H1 (cell line): ENCODE measurements at regions not wholly inside any gene's neighbourhood (a gene's known extent, or its start where the extent isn't known, plus 50 kb on each side); places are given as distances from the start of the nearest gene placed in this dataset.
A peak's percentile ranks its signal among the peaks of the same experiment; 100 is the strongest.

ENCODE experiments used
- CTCF ChIA-PET: fragments of 300-600 bp; sonication (Branson Sonifier 250); formaldehyde crosslinking; loops from one replicate; lab custom pipeline; 2021; ENCODE audit not compliant: partially characterized antibody; lab: Charles Lee
- POLR2A ChIA-PET: fragments of 300-600 bp; sonication (Branson Sonifier 250); formaldehyde crosslinking; loops from one replicate; lab custom pipeline; 2021; ENCODE audit warnings: inconsistent platforms; ENCODE audit not compliant: partially characterized antibody; lab: Charles Lee
- DNase-seq, 2 experiments: peaks; one replicate each; pipeline versions ENCODE4 v3.0.0 to v3.0.0-alpha.2; 2010 to 2022; ENCODE audit warnings: low spot score in 2 of 2, low read depth in 1 of 2, mixed read lengths in 1 of 2
- FAIRE-seq: peaks from 2 replicates; lab custom pipeline; 2011; peaks lifted over from hg19 to GRCh38; lab: Jason Lieb, UNC
- H2AFZ ChIP-seq: 2 replicates; pipeline ENCODE4 v1.8.1; 2012; ENCODE audit warnings: low read length, inconsistent platforms
- H2AK5ac ChIP-seq: 2 replicates; pipeline ENCODE4 v1.6.1; 2013; ENCODE audit warnings: low read depth, low read length
- H2BK120ac ChIP-seq: replicated peaks from 2 replicates; pipeline ENCODE3; 2013; ENCODE audit warnings: low read depth, low read length, inconsistent platforms
- H2BK12ac ChIP-seq: 2 replicates; pipeline ENCODE4 v1.6.1; 2013; ENCODE audit warnings: low read depth, low read length
- H2BK15ac ChIP-seq: 2 replicates; pipeline ENCODE4 v1.6.1; 2013; ENCODE audit warnings: low read length
- H2BK20ac ChIP-seq: 2 replicates; pipeline ENCODE4 v1.6.1; 2013; ENCODE audit warnings: low read length
- H2BK5ac ChIP-seq: 2 replicates; pipeline ENCODE4 v1.6.1; 2013; ENCODE audit warnings: low read depth, low read length
- H3K14ac ChIP-seq: 2 replicates; pipeline ENCODE4 v1.6.1; 2013; ENCODE audit warnings: inconsistent platforms; ENCODE audit not compliant: insufficient read length
- H3K18ac ChIP-seq: 2 replicates; pipeline ENCODE4 v1.6.1; 2013; ENCODE audit warnings: low read length; ENCODE audit errors: extremely low read depth
- H3K23ac ChIP-seq: 2 replicates; pipeline ENCODE4 v1.6.1; 2013; ENCODE audit warnings: inconsistent platforms; ENCODE audit not compliant: insufficient read length
- H3K23me2 ChIP-seq: 2 replicates; pipeline ENCODE4 v1.6.1; 2013; ENCODE audit warnings: low read depth, low read length
- H3K27ac ChIP-seq: 2 replicates; pipeline ENCODE4 v1.6.1; 2011; ENCODE audit warnings: low read depth, low read length, inconsistent platforms
- H3K27me3 ChIP-seq, 4 experiments: replicated peaks in 1 of 4; 1 replicate in 1 of 4; 2 replicates in 3 of 4; pipeline versions ENCODE4 v1.6.1 to v1.8.1; 2011 to 2013; ENCODE audit warnings: low read length in 3 of 4, mild to moderate bottlenecking in 3 of 4, inconsistent platforms in 2 of 4, mixed read lengths in 2 of 4, moderate library complexity in 1 of 4; ENCODE audit not compliant: control insufficient read depth in 3 of 4, insufficient read depth in 3 of 4; ENCODE audit errors: extremely low read depth in 1 of 4
- H3K36me3 ChIP-seq, 4 experiments: 2 replicates each; pipeline versions ENCODE4 v1.6.1 to v1.8.1; 2011 to 2013; ENCODE audit warnings: mild to moderate bottlenecking in 4 of 4, low read length in 3 of 4, moderate library complexity in 2 of 4, control low read depth in 1 of 4, inconsistent platforms in 1 of 4; ENCODE audit not compliant: insufficient read depth in 4 of 4, control insufficient read depth in 2 of 4
- H3K4ac ChIP-seq: replicated peaks from 2 replicates; pipeline ENCODE3; 2013; ENCODE audit warnings: low read length, low read depth, mixed read lengths, inconsistent platforms; ENCODE audit not compliant: insufficient read length
- H3K4me1 ChIP-seq, 4 experiments: replicated peaks in 1 of 4; 1 replicate in 1 of 4; 2 replicates in 3 of 4; pipeline versions ENCODE4 v1.6.1 to v1.8.1; 2011 to 2013; ENCODE audit warnings: low read length in 3 of 4, inconsistent platforms in 2 of 4, mixed read lengths in 1 of 4; ENCODE audit not compliant: insufficient read depth in 4 of 4, control insufficient read depth in 3 of 4
- H3K4me2 ChIP-seq, 2 experiments: 2 replicates each; pipeline versions ENCODE4 v1.6.1 to v1.8.1; 2011 to 2013; ENCODE audit warnings: low read depth in 2 of 2, low read length in 2 of 2, control low read depth in 1 of 2, inconsistent platforms in 1 of 2, mild to moderate bottlenecking in 1 of 2; ENCODE audit not compliant: insufficient read depth in 1 of 2
- H3K4me3 ChIP-seq, 4 experiments: fragments of 200-600, 300-600 bp in 1 of 4; sonication (generic), shearing (Covaris generic), sonication (Bioruptor Twin) in 1 of 4; 2 replicates each; pipeline versions ENCODE4 v1.5.1 to v1.8.1; 2011 to 2016; ENCODE audit warnings: low read length in 4 of 4, low read depth in 3 of 4, control low read depth in 2 of 4, inconsistent platforms in 2 of 4, mild to moderate bottlenecking in 2 of 4, mixed read lengths in 1 of 4, moderate library complexity in 1 of 4; ENCODE audit not compliant: insufficient read depth in 2 of 4; ENCODE audit errors: extremely low read depth in 1 of 4
- H3K56ac ChIP-seq: replicated peaks from 2 replicates; pipeline ENCODE3; 2013; ENCODE audit warnings: low read depth, mild to moderate bottlenecking, mixed read lengths, low read length, inconsistent platforms; ENCODE audit not compliant: insufficient read length
- H3K79me1 ChIP-seq: 2 replicates; pipeline ENCODE4 v1.6.1; 2013; ENCODE audit warnings: low read depth, low read length, control low read depth
- H3K79me2 ChIP-seq, 2 experiments: 2 replicates each; pipeline versions ENCODE4 v1.6.1 to v1.8.1; 2012 to 2013; ENCODE audit warnings: low read length in 2 of 2, mild to moderate bottlenecking in 2 of 2, inconsistent platforms in 1 of 2; ENCODE audit not compliant: insufficient read depth in 2 of 2, control insufficient read depth in 1 of 2
- H3K9ac ChIP-seq, 4 experiments: replicated peaks in 1 of 4; 1 replicate in 1 of 4; 2 replicates in 3 of 4; pipeline versions ENCODE4 v1.6.1 to v1.8.1; 2011 to 2013; ENCODE audit warnings: low read depth in 3 of 4, low read length in 3 of 4, control low read depth in 2 of 4, mild to moderate bottlenecking in 2 of 4, moderate library complexity in 2 of 4, inconsistent platforms in 1 of 4; ENCODE audit errors: extremely low read depth in 1 of 4
- H3K9me3 ChIP-seq, 2 experiments: 2 replicates each; pipeline versions ENCODE4 v1.6.1 to v1.8.1; 2012 to 2013; ENCODE audit warnings: mild to moderate bottlenecking in 2 of 2, moderate library complexity in 2 of 2, control low read depth in 1 of 2, inconsistent platforms in 1 of 2, low read depth in 1 of 2, low read length in 1 of 2, mixed read lengths in 1 of 2; ENCODE audit not compliant: insufficient read depth in 2 of 2
- H4K20me1 ChIP-seq, 2 experiments: replicated peaks in 1 of 2; 2 replicates each; pipeline versions ENCODE3 to v1.8.1; 2011 to 2013; ENCODE audit warnings: inconsistent platforms in 2 of 2, low read length in 2 of 2, mild to moderate bottlenecking in 1 of 2; ENCODE audit not compliant: insufficient read depth in 2 of 2, control insufficient read depth in 1 of 2
- H4K5ac ChIP-seq: 2 replicates; pipeline ENCODE4 v1.6.1; 2013; ENCODE audit warnings: low read length, low read depth, mixed read lengths, inconsistent platforms; ENCODE audit not compliant: insufficient read length
- H4K8ac ChIP-seq: 2 replicates; pipeline ENCODE4 v1.8.0; 2013; ENCODE audit warnings: mild to moderate bottlenecking, moderate library complexity, low read length, inconsistent platforms; ENCODE audit not compliant: insufficient read depth; ENCODE audit errors: extremely low read depth
- H4K91ac ChIP-seq: replicated peaks from 2 replicates; pipeline ENCODE3; 2013; ENCODE audit warnings: low read length, mixed read lengths, inconsistent platforms; ENCODE audit not compliant: insufficient read length
- CEBPB ChIP-seq: IDR thresholded peaks from 2 replicates; pipeline ENCODE4 v1.6.1; 2012; ENCODE audit warnings: low read depth, low read length
- SAP30 ChIP-seq: fragments of 300-600 bp; sonication (generic); IDR thresholded peaks from 2 replicates; pipeline ENCODE4 v1.7.1; 2012; ENCODE audit warnings: low read length, moderate library complexity, mild to moderate bottlenecking, inconsistent platforms; ENCODE audit not compliant: insufficient read depth, insufficient replicate concordance
- WGBS, 2 experiments: shearing (Covaris generic) in 1 of 2; methylation state at CpG; one replicate each; pipeline versions ENCODE4 v1.1.6 to v1.1.7; 2013 to 2015; ENCODE audit warnings: low lambda C conversion rate in 2 of 2, mixed read lengths in 2 of 2, inconsistent platforms in 1 of 2, low coverage in 1 of 2, missing lambda C conversion rate in 1 of 2; ENCODE audit not compliant: insufficient replicate concordance in 2 of 2, insufficient coverage in 1 of 2, insufficient read length in 1 of 2; ENCODE audit errors: extremely low coverage in 1 of 2, missing lambda C conversion rate in 1 of 2; 5-methylcytosine and 5-hydroxymethylcytosine counted together

DNA sequence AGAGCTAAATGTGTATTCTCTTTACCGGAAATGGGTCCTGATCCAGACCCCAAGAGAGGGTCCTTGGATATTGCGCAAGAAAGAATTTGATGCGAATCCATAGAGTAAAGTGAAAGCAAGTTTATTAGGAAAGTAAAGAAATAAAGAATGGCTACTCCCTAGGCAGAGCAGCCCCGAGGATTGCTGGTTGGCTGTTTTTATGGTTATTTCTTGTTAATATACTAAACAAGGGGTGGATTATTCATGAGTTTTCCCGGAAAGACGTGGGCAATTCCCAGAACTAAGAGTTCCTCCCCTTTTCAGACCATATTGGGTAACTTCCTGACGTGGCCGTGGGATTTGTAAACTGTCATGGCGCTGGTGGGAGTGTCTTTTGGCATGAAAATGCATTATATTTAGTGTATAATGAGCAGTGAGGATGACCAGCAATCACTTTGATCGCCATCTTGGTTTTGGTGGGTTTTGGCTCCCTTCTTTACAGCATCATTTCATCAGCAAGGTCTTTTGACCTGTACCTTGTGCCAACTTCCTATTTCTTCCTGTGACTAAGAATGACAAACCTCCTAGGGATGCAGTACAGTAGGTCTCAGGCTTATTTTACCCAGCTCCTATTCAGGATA lies 60.4 kb downstream of the ARL4A start:
- H3K23me2 ChIP-seq: no peaks in the 10 kb centered on the region; the same call in 1 of the 2 replicates
- no peak overlapping the region for H2BK15ac ChIP-seq
- no peaks in the 10 kb centered on the region for H4K20me1 ChIP-seq
- no peak overlapping the region for H4K8ac ChIP-seq
- no peak overlapping the region for H3K14ac ChIP-seq
- H3K4ac ChIP-seq: no peak overlapping the region
- no peak overlapping the region for H3K23ac ChIP-seq
- TF ChIP-seq CEBPB (peak; percentile 86), SAP30 (no peak)
- H3K56ac ChIP-seq: no peak overlapping the region
- H3K27ac ChIP-seq: no peak overlapping the region
- H3K79me1 ChIP-seq: no peaks in the 10 kb centered on the region
- no peaks in the 10 kb centered on the region for H3K9me3 ChIP-seq
- H3K4me3 ChIP-seq: no peak overlapping the region
- no peak overlapping the region for H2BK120ac ChIP-seq
- DNase-seq: no peak
- ChIA-PET POLR2A (no interaction called here), CTCF (interaction anchor here (1.2 kb wide), 1 partner anchor 10 kb away, joined by 6 read pairs; no protein-coding TSS in a partner anchor)
- H2BK20ac ChIP-seq: peak overlapping the region; percentile 88; the same call in 1 of the 2 replicates
- no peak overlapping the region for H3K18ac ChIP-seq
- WGBS, 2 experiments: 90% methylated on average over 10 of the region's 10 CpGs; no CpG with 5 or more reads in 1 of the 2 experiments
- FAIRE-seq: no peak
- H4K91ac ChIP-seq: peak overlapping the region; percentile 11
- H3K36me3 ChIP-seq: no peaks in the 10 kb centered on the region; a peak in 1 of 8 replicates
- no peak overlapping the region for H3K9ac ChIP-seq
- no peak overlapping the region for H3K4me2 ChIP-seq
- no peak overlapping the region for H4K5ac ChIP-seq
- H3K27me3 ChIP-seq: no peaks in the 10 kb centered on the region
- H3K79me2 ChIP-seq: no peaks in the 10 kb centered on the region
- H3K4me1 ChIP-seq: peaks cover 0 to 11% (median 6%) of the 10 kb centered on the region in 4 experiments; a peak in 3 of 7 replicates
- no peak overlapping the region for H2BK12ac ChIP-seq
- no peak overlapping the region for H2AFZ ChIP-seq
- H2BK5ac ChIP-seq: no peak overlapping the region
- H2AK5ac ChIP-seq: no peak overlapping the region
